ENCODE measurements at regions not wholly inside any gene's neighbourhood (a gene's known extent, or its start where the extent isn't known, plus 50 kb on each side); places are given as distances from the start of the nearest gene placed in this dataset.

DNA sequence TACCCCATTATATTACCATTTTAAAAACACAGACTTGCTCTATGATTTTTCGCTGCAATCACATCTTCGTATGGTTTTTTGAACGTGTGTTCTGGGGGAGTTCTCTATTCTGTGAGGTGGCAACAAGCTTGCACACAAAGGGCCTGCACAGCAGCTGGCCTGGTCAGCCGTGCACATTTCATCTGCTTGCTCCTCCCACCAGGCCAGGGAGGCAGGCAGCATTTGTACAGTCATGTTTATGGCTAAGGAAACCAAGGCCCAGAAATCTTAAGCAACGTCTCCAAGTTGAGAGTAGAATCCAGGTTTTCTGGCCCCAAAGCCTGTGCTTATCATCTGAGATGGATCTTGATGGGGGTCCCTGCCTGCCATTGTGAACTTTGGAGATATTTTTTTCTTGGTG, 106.4 kb upstream of the SMIM21 start:
- no peak for TF ChIP-seq CTCF (conservative IDR thresholded peaks at IDR 0.05; ENCODE audit: low read depth, low read length)
- no peak for DNase-seq (ENCODE audit: low read depth)
- no peak overlapping the region for H3K4me3 ChIP-seq (ENCODE audit: low read length)

- no peak for DNase-seq (ENCODE audit: low read depth)
- H3K4me3 ChIP-seq (ENCODE audit: low read length) = no peak overlapping the region
- no peak for TF ChIP-seq CTCF (conservative IDR thresholded peaks at IDR 0.05; ENCODE audit: low read depth, low read length)
These were observed 105.7 kb upstream of the SMIM21 start for GRCh38 chr18:75533209-75533608.

DNA sequence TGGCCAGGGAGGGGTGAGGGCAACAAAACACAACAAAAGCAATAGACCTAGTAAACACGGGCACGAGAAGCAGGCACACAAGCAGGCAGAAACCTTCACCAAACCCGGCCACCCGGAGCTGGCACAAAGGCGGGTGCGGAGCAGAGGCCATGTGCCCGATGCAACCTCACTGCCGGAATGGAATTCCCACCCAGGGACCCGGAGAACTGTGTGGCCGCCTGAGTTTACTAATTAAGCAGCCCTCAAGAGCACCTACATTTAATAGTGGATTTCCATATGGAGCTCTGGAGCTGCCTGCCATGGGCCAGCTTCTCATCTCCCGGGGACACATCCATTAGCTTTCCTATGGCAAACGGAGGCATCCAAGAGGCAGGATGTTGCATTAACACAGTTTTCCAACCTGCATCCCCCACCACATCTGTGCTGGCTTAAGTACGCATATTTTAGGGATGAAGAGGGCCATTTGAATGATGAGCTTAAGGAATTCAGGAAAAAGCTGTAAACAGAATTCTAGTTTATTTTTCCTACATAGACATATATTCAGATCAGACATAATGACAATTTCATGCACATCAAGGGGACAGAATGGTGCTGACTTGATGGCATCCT, 104.5 kb upstream of the SMIM21 start:
- no peak for TF ChIP-seq CTCF (conservative IDR thresholded peaks at IDR 0.05; ENCODE audit: low read depth, low read length)
- DNase-seq (ENCODE audit: low read depth) = no peak
- H3K4me3 ChIP-seq (ENCODE audit: low read length) = no peak overlapping the region

- no peak for TF ChIP-seq CTCF (conservative IDR thresholded peaks at IDR 0.05; ENCODE audit: low read depth, low read length)
- DNase-seq (ENCODE audit: low read depth) = no peak
- no peak overlapping the region for H3K4me3 ChIP-seq (ENCODE audit: low read length)
These were observed 103.8 kb upstream of the SMIM21 start for GRCh38 chr18:75531212-75531850.

DNA sequence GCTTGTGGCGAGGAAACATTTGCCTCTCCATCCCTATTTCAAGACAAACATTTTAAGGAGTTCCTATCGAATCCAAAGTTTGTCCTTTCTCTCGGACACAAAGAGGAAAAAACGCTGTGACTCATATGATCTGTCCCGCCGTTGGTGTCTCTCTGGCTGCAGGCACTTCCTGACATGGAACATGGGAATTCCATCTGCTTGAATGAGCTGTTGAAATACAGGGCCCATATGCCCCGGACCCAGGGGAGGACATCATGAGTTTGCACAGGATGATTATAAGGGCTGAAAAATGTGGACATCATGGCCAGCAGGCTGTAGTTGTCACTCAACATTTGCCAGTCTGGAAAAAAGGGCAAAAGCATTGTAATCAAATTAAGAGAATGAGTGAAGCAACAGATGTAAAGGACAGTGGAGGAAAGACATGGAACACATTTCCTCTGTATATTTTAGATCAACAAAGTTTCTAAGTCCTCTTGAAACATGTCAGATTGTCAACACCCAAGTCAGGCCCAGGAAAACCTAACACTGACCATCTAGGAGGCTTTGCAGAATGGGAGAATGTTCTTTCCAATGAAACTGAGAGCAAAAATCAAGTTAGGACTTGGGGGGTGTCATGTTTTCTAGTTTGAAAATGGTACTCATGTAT, 103.2 kb upstream of the SMIM21 start:
- TF ChIP-seq CTCF (conservative IDR thresholded peaks at IDR 0.05; ENCODE audit: low read depth, low read length) = no peak
- DNase-seq (ENCODE audit: low read depth) = no peak
- no peak overlapping the region for H3K4me3 ChIP-seq (ENCODE audit: low read length)

GRCh38 chr18:75530118-75530517, 102.6 kb upstream of the SMIM21 start:
- no peak for TF ChIP-seq CTCF (conservative IDR thresholded peaks at IDR 0.05; ENCODE audit: low read depth, low read length)
- H3K4me3 ChIP-seq (ENCODE audit: low read length) = no peak overlapping the region
- DNase-seq (ENCODE audit: low read depth) = no peak

GRCh38 chr18:75529394-75529793, 101.9 kb upstream of the SMIM21 start:
- DNase-seq (ENCODE audit: low read depth) = no peak
- H3K4me3 ChIP-seq (ENCODE audit: low read length) = no peak overlapping the region
- TF ChIP-seq CTCF (conservative IDR thresholded peaks at IDR 0.05; ENCODE audit: low read depth, low read length) = no peak

All from retinal pigment epithelial cell (primary cell).